22Rv1 (cell line): ENCODE measurements at regions not wholly inside any gene's neighbourhood (a gene's known extent, or its start where the extent isn't known, plus 50 kb on each side); places are given as distances from the start of the nearest gene placed in this dataset.

Experiments used
- H3K27ac ChIP-seq: fragments of 450-650 bp; 2 replicates; pipeline ENCODE4 v1.5.1; 2017
- ZFX ChIP-seq: fragments of 450-650 bp; IDR thresholded peaks from 2 replicates; pipeline ENCODE4 v1.6.1; 2017; ENCODE audit warnings: antibody characterized with exemption, borderline replicate concordance
- TF ChIP-seq, protein P1 (sequence below): fragments of 450-650 bp; IDR thresholded peaks from 2 replicates; pipeline ENCODE4 v1.5.1; 2017; ENCODE audit warnings: mild to moderate bottlenecking

DNA sequence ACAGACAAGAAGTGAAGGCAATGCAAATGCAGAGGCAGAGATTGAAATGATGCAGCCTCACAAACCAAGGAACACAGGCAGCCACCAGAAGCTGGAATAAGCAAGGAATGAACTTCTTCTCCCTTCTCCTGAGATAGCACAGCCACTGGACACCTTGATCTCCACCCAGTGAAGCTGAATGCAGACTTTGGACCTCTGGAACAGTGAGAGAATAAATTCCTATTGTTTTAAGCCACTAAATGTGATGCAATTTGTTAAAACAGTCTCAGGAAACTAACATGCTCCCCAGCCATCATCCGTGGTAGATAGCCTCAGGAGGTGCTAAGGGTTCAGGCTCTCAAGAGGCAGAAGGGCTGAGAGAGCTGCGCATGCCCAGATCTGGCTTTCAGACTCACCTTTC lies 512.2 kb upstream of the ZNF608 start:
- no peak overlapping the region for H3K27ac ChIP-seq
- TF ChIP-seq, protein P1, sequence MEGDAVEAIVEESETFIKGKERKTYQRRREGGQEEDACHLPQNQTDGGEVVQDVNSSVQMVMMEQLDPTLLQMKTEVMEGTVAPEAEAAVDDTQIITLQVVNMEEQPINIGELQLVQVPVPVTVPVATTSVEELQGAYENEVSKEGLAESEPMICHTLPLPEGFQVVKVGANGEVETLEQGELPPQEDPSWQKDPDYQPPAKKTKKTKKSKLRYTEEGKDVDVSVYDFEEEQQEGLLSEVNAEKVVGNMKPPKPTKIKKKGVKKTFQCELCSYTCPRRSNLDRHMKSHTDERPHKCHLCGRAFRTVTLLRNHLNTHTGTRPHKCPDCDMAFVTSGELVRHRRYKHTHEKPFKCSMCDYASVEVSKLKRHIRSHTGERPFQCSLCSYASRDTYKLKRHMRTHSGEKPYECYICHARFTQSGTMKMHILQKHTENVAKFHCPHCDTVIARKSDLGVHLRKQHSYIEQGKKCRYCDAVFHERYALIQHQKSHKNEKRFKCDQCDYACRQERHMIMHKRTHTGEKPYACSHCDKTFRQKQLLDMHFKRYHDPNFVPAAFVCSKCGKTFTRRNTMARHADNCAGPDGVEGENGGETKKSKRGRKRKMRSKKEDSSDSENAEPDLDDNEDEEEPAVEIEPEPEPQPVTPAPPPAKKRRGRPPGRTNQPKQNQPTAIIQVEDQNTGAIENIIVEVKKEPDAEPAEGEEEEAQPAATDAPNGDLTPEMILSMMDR: no peak
- TF ChIP-seq ZFX: no peak

DNA sequence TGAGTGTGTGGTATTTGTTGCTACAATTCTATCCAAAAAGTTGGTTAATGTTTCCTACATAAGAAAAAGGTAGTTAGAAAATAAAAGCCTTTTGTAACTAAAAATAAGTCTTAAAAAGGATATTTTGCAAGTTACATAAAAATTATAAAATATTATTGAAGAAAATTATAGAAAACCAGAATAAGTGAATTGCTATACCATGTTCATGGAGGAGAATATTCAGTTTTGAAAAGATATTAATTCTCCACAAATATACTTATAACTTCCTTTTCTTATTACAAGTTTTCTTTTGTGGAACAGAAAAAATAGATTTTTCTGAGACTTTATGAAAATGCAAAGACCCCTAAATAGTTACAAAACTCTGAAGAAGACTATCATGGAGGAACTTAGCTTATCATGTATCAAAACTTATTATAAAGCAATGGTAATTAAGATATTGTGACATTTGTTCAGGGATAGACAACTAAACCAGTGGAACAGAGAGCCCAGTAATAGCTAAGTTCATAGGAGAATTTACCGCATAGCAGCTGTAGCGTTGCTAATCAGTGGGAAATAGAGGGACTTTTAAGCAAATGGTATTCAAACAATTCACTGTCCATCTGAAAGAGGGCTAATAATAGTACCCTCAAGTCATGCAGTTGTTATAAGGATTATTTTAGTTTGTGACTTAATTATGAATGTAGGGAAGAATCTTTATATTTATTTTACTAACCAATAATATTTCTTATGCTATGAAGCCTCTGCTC lies 515.2 kb upstream of the ZNF608 start:
- no peak overlapping the region for H3K27ac ChIP-seq
- no peak for TF ChIP-seq ZFX
- TF ChIP-seq, protein P1: no peak

DNA sequence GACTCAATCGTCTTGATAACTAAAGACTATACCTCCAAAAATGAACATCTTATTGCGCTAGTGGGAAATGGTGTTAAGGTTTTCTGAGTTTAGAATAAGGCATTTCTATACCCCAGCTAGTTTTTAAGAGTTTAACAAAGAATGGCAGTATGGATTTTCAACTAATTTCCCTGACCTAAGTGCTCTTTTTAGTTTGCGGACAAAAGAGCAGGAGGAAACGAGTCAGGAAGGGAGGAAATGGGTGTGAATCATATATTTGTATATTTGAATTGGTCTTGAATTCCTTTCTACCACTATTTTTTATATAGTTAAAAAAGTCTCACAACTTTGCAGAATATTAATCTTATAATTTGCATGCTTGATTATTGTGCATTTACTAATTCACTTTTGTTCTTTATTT lies 516.3 kb upstream of the ZNF608 start:
- no peak for TF ChIP-seq ZFX
- TF ChIP-seq, protein P1: no peak
- no peak overlapping the region for H3K27ac ChIP-seq

DNA sequence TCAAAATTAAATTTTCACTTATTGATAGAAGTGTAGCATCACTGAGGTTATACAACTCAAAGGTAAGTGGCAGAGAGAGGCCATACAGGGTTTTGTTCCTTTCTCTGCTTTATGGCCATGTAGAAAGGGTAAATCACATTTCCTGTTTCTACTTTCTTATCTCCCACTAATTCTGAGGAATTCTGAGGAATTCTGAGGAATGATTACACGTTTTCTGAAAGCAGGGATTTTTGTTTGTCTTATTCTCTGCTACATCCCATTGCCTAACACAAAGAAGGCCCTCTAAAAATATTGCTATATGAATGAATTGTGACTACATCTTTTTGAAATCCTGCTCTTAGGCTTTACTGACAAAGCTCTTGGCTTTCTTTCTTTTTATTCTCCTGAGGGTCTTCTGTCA lies 516.9 kb upstream of the ZNF608 start:
- TF ChIP-seq, protein P1: no peak
- TF ChIP-seq ZFX: no peak
- no peak overlapping the region for H3K27ac ChIP-seq

DNA sequence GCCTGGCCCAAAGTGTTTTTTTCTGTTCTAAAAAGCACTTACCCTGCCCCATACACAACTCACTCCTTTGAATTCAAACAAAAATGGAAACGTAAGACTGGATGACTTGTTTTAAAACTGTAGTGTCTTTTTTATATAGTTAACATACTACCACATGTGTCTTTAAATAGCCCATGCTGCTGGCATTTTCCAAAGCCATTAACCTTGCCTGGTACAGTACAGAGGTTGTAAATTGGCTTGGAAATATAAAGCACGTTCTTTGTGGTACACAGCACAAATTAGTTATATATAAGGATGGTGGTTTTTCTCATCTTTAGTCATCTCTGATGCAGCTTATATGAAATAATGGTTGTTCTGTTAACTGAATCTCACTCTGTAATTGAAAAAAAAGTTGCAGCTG lies 519.7 kb upstream of the ZNF608 start:
- TF ChIP-seq, protein P1: no peak
- TF ChIP-seq ZFX: no peak

DNA sequence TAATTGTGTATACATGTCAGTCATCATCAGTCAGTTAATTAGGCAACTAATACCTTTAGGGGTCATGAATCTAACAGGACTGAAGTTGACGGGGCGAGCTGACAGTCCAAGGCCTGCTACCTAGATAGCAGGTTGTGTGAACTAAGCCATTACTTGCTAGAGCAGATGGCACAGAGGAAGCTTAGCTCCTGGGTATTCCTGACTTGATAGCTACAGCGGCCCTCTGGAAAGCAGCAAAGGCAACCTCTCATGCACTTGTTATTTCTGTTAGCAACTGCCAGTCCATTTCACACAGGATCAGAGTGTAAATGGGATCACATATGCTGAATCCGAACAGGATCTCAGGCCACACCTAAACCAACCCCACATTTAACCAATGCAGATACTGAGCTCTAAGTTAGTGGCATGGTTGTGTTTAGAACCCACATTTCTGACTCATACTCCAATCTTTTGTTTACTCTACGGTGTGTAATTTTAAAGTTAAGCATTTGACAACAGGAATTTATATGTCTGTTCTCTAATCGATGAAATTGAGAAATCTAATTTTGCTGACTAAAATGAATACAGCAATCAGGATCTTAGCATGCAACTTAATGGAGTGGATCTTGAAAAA lies 521.3 kb upstream of the ZNF608 start:
- H3K27ac ChIP-seq: no peak overlapping the region
- TF ChIP-seq ZFX: no peak
- TF ChIP-seq, protein P1: no peak

More for the DNA sequence above, 519.7 kb upstream of the ZNF608 start:
- H3K27ac ChIP-seq: no peak overlapping the region

DNA sequence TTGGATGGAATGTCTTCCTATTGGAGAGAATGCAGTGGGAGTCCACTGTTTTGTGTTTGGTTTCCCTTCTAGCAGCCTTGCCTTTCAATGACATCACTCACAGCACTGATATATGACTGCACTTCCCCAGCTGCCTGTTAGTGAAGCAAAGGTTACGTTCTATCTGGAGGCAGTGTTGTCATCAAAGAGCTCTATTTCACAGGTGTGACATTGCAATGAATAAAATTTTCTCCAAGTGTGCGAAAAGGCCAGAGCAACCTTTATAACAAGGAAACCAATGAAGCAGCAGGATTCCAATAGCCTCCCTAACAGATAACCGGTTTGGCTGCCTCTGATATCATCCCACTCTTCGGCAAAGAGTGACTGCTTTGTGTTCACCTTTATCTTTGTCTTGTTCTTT lies 523.5 kb upstream of the ZNF608 start:
- no peak for TF ChIP-seq ZFX
- TF ChIP-seq, protein P1: no peak

More for the DNA sequence above, 523.5 kb upstream of the ZNF608 start:
- no peak overlapping the region for H3K27ac ChIP-seq
